DND-41 (cell line): ENCODE measurements at regions not wholly inside any gene's neighbourhood (a gene's known extent, or its start where the extent isn't known, plus 50 kb on each side); places are given as distances from the start of the nearest gene placed in this dataset.

ENCODE experiments used
- CTCF ChIP-seq: IDR thresholded peaks from 2 replicates; pipeline ENCODE4 v1.5.1; 2012; ENCODE audit warnings: borderline replicate concordance, low read length, moderate library complexity, mild to moderate bottlenecking; ENCODE audit not compliant: poor library complexity, severe bottlenecking; ENCODE audit errors: extremely low read depth
- EZH2 ChIP-seq: IDR thresholded peaks from 3 replicates; pipeline ENCODE4 v1.6.1; 2012; ENCODE audit warnings: borderline replicate concordance, low read depth, mild to moderate bottlenecking, moderate library complexity, low read length, inconsistent platforms; ENCODE audit not compliant: severe bottlenecking

- TF ChIP-seq CTCF, result no peak
- TF ChIP-seq EZH2, result no peak
Observed at GRCh38 chr20:18929800-18930199, 116.2 kb downstream of the SCP2D1 start.
